IPS-NIHi11 (cell line): ENCODE measurements at regions not wholly inside any gene's neighbourhood (a gene's known extent, or its start where the extent isn't known, plus 50 kb on each side); places are given as distances from the start of the nearest gene placed in this dataset.
"Not testable (repeated sequence)": the region's sequence is repeated elsewhere in the genome, so short reads cannot be mapped to it uniquely, and the experiment has no call there.

ENCODE experiments used
- DNase-seq: peaks from one replicate; pipeline ENCODE4 v3.0.0; 2012; ENCODE audit warnings: mixed read lengths, low spot score

- no peak for DNase-seq
Observed at GRCh38 chr20:63145156-63145555, 70.8 kb downstream of the YTHDF1 start.

GRCh38 chr20:63142933-63143332 lies 73.0 kb downstream of the YTHDF1 start:
- no peak for DNase-seq

- no peak for DNase-seq
Observed at GRCh38 chr20:63141531-63141930, 74.4 kb downstream of the YTHDF1 start.

GRCh38 chr20:63140514-63141433 lies 75.2 kb downstream of the YTHDF1 start:
- DNase-seq, result no peak

GRCh38 chr20:63139837-63140236 lies 76.1 kb downstream of the YTHDF1 start:
- DNase-seq, result no peak

GRCh38 chr20:63139356-63139755 lies 76.6 kb downstream of the YTHDF1 start:
- no peak for DNase-seq

- DNase-seq, result no peak
Observed at GRCh38 chr20:63138855-63139341, 77.0 kb downstream of the YTHDF1 start.

GRCh38 chr20:63137851-63138415 lies 78.0 kb downstream of the YTHDF1 start:
- DNase-seq, result no peak

GRCh38 chr20:63136296-63136695 lies 79.6 kb downstream of the YTHDF1 start:
- no peak for DNase-seq

GRCh38 chr20:63135411-63135810 lies 80.5 kb downstream of the YTHDF1 start:
- peak; percentile 72 for DNase-seq

GRCh38 chr20:63134711-63135361 lies 81.1 kb downstream of the YTHDF1 start:
- DNase-seq, result not testable (repeated sequence)

- peak; percentile 67 for DNase-seq
Observed at GRCh38 chr20:63134201-63134612, 81.7 kb downstream of the YTHDF1 start.

GRCh38 chr20:63133481-63134091 lies 82.3 kb downstream of the YTHDF1 start:
- no peak for DNase-seq

- no peak for DNase-seq
Observed at GRCh38 chr20:63132715-63133471, 83.0 kb downstream of the YTHDF1 start.

- DNase-seq, result no peak
Observed at GRCh38 chr20:63132131-63132714, 83.7 kb downstream of the YTHDF1 start.

GRCh38 chr20:63130658-63131577 lies 85.0 kb downstream of the YTHDF1 start:
- no peak for DNase-seq

GRCh38 chr20:63129991-63130657 lies 85.8 kb downstream of the YTHDF1 start:
- DNase-seq, result peak; percentile 68

GRCh38 chr20:63129376-63129965 lies 86.5 kb downstream of the YTHDF1 start:
- no peak for DNase-seq

- no peak for DNase-seq
Observed at GRCh38 chr20:63128956-63129355, 87.0 kb downstream of the YTHDF1 start.
